Coronary artery (tissue), 2 donors: ENCODE measurements at regions not wholly inside any gene's neighbourhood (a gene's known extent, or its start where the extent isn't known, plus 50 kb on each side); places are given as distances from the start of the nearest gene placed in this dataset.

Experiments used
- DNase-seq: peaks from one replicate; pipeline ENCODE4 v3.0.0-alpha.2; 2017; ENCODE audit warnings: low spot score
- H3K27ac ChIP-seq, 2 donors: fragments of 200-600 bp; sonication (generic); one replicate each; pipeline ENCODE4 v1.5.1; 2016 to 2019
- H3K4me3 ChIP-seq: fragments of 200-600 bp; sonication (generic); 2 replicates; pipeline ENCODE4 v1.5.1; 2016; ENCODE audit warnings: mild to moderate bottlenecking, moderate library complexity
- CTCF ChIP-seq: fragments of 200-600 bp; sonication (generic); IDR thresholded peaks from one replicate; pipeline ENCODE4 v1.5.1; 2019; ENCODE audit warnings: antibody characterized with exemption

- TF ChIP-seq CTCF: no peak
- no peak overlapping the region for H3K4me3 ChIP-seq
- DNase-seq: no peak
- no peak overlapping the region for H3K27ac ChIP-seq
These were observed 195.4 kb upstream of the MAMLD1 start for GRCh38 chrX:150167482-150168324.

- H3K27ac ChIP-seq: no peak overlapping the region
These were observed 181.0 kb upstream of the MAMLD1 start for GRCh38 chrX:150182161-150182560.

GRCh38 chrX:150184491-150184890, 178.6 kb upstream of the MAMLD1 start:
- H3K27ac ChIP-seq: no peak overlapping the region
- H3K4me3 ChIP-seq: no peak overlapping the region
- DNase-seq: no peak
- TF ChIP-seq CTCF: no peak

More at GRCh38 chrX:150182161-150182560, 181.0 kb upstream of the MAMLD1 start:
- H3K4me3 ChIP-seq: no peak overlapping the region
- TF ChIP-seq CTCF: no peak
- no peak for DNase-seq

- Histone ChIP-seq H3K27ac (no peak overlapping the region), H3K4me3 (no peak overlapping the region)
- DNase-seq: no peak
- TF ChIP-seq CTCF: no peak
These were observed 177.4 kb upstream of the MAMLD1 start for GRCh38 chrX:150185766-150186165.

GRCh38 chrX:150192816-150193215, 170.3 kb upstream of the MAMLD1 start:
- no peak for TF ChIP-seq CTCF
- no peak for DNase-seq
- H3K4me3 ChIP-seq: no peak overlapping the region
- H3K27ac ChIP-seq: no peak overlapping the region

GRCh38 chrX:150196285-150196684, 166.8 kb upstream of the MAMLD1 start:
- TF ChIP-seq CTCF: no peak
- H3K27ac ChIP-seq: no peak overlapping the region
- DNase-seq: no peak

GRCh38 chrX:150197388-150197787, 165.7 kb upstream of the MAMLD1 start:
- no peak overlapping the region for H3K27ac ChIP-seq
- H3K4me3 ChIP-seq: no peak overlapping the region
- no peak for TF ChIP-seq CTCF
- DNase-seq: no peak

More at GRCh38 chrX:150196285-150196684, 166.8 kb upstream of the MAMLD1 start:
- no peak overlapping the region for H3K4me3 ChIP-seq
